ENCODE measurements at regions not wholly inside any gene's neighbourhood (a gene's known extent, or its start where the extent isn't known, plus 50 kb on each side); places are given as distances from the start of the nearest gene placed in this dataset.

DNA sequence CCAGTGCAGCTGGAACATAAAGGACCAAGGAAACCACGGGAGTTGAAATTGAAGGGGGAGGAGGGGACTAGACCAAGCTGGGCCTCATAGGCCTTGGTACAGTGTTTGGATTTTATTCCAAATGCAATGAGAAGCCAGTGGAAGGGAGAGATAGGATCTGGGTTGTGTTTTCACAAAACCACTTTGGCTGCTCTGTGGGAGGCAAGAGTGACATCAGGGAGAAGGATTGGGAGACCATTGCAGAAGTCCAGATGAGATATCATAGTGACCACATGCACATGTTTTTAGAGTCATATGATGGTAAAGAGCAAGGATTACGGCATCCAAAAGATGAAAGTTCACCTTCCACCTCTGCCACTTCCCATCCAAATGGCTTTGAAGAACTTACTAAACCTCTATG is 210.2 kb downstream of the PAX3 start:
- Histone ChIP-seq H3K36me3 (ENCODE audit: control insufficient read depth in 2 of 4, insufficient read depth in 4 of 4, low read length in 3 of 4) (no peaks in the 10 kb centered on the region), H2BK20ac (ENCODE audit: low read length) (no peak overlapping the region), H3K27ac (ENCODE audit: low read depth, low read length) (no peak overlapping the region), H3K14ac (ENCODE audit: insufficient read length) (no peak overlapping the region), H3K79me1 (ENCODE audit: low read depth, low read length) (no peaks in the 10 kb centered on the region), H3K9ac (replicated peaks in 1 of 4; ENCODE audit: extremely low read depth in 1 of 4, low read depth in 3 of 4, low read length in 3 of 4) (no peak overlapping the region), H3K9me3 (ENCODE audit: insufficient read depth in 2 of 2, low read depth in 1 of 2, low read length in 1 of 2) (no peaks in the 10 kb centered on the region), H3K4me3 (ENCODE audit: extremely low read depth in 1 of 4, insufficient read depth in 2 of 4, low read depth in 3 of 4, low read length in 4 of 4) (no peak overlapping the region), H3K18ac (ENCODE audit: extremely low read depth, low read length) (no peak overlapping the region), H4K91ac (replicated peaks; ENCODE audit: insufficient read length, low read length) (no peak overlapping the region), H2BK12ac (ENCODE audit: low read depth, low read length) (no peak overlapping the region), H4K20me1 (replicated peaks in 1 of 2; ENCODE audit: control insufficient read depth in 1 of 2, insufficient read depth in 2 of 2, low read length in 2 of 2) (no peaks in the 10 kb centered on the region), H3K4me2 (ENCODE audit: insufficient read depth in 1 of 2, low read depth in 2 of 2, low read length in 2 of 2) (no peak overlapping the region), H2BK5ac (ENCODE audit: low read depth, low read length) (no peak overlapping the region), H3K4me1 (replicated peaks in 1 of 4; ENCODE audit: control insufficient read depth in 3 of 4, insufficient read depth in 4 of 4, low read length in 3 of 4) (no peaks in the 10 kb centered on the region), H4K8ac (ENCODE audit: extremely low read depth, insufficient read depth, low read length) (no peak overlapping the region), H3K23ac (ENCODE audit: insufficient read length) (no peak overlapping the region), H3K79me2 (ENCODE audit: control insufficient read depth in 1 of 2, insufficient read depth in 2 of 2, low read length in 2 of 2) (no peaks in the 10 kb centered on the region), H2AFZ (ENCODE audit: low read length) (no peak overlapping the region), H3K4ac (replicated peaks; ENCODE audit: insufficient read length, low read depth, low read length) (no peak overlapping the region), H3K27me3 (replicated peaks in 1 of 4; ENCODE audit: control insufficient read depth in 3 of 4, extremely low read depth in 1 of 4, insufficient read depth in 3 of 4, low read length in 3 of 4) (no peaks in the 10 kb centered on the region), H3K23me2 (ENCODE audit: low read depth, low read length) (no peaks in the 10 kb centered on the region), H3K56ac (replicated peaks; ENCODE audit: insufficient read length, low read depth, low read length) (no peak overlapping the region), H2BK15ac (ENCODE audit: low read length) (no peak overlapping the region), H2AK5ac (ENCODE audit: low read depth, low read length) (no peak overlapping the region), H4K5ac (ENCODE audit: insufficient read length, low read depth, low read length) (no peak overlapping the region), H2BK120ac (replicated peaks; ENCODE audit: low read depth, low read length) (no peak overlapping the region)
- DNase-seq (ENCODE audit: low read depth in 1 of 2, low spot score in 2 of 2) (no peak), FAIRE-seq (no peak)
- POLR2A ChIA-PET (ENCODE audit: partially characterized antibody), result no interaction called here
- 86% methylated on average over 2 of the region's 2 CpGs; no CpG with 5 or more reads in 1 of the 2 experiments for WGBS, 2 experiments (ENCODE audit: extremely low coverage in 1 of 2, insufficient coverage in 1 of 2, insufficient read length in 1 of 2, insufficient replicate concordance in 2 of 2, low coverage in 1 of 2, low lambda C conversion rate in 2 of 2, missing lambda C conversion rate in 1 of 2)
- CTCF ChIA-PET (ENCODE audit: partially characterized antibody), result interaction anchor here (0.6 kb wide), 1 partner anchor 1496 kb away, joined by 3 read pairs; no protein-coding TSS in a partner anchor
- TF ChIP-seq, protein P1, sequence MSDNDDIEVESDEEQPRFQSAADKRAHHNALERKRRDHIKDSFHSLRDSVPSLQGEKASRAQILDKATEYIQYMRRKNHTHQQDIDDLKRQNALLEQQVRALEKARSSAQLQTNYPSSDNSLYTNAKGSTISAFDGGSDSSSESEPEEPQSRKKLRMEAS (IDR thresholded peaks at IDR 0.05), result no peak
- TF ChIP-seq TEAD4 (IDR thresholded peaks at IDR 0.05; ENCODE audit: low read depth, low read length) (no peak), SUZ12 (IDR thresholded peaks at IDR 0.05; ENCODE audit: low read length) (no peak), CBX5 (IDR thresholded peaks at IDR 0.05; ENCODE audit: low read depth, low read length) (no peak), SAP30 (IDR thresholded peaks at IDR 0.05; ENCODE audit: insufficient read depth, insufficient replicate concordance, low read length) (no peak), CHD2 (IDR thresholded peaks at IDR 0.05; ENCODE audit: low read length) (no peak), CBX8 (IDR thresholded peaks at IDR 0.05; ENCODE audit: borderline replicate concordance, low read depth, low read length) (no peak), TAF1 (IDR thresholded peaks at IDR 0.05; ENCODE audit: low read depth, low read length) (no peak), EP300 (IDR thresholded peaks at IDR 0.05; ENCODE audit: borderline replicate concordance in 1 of 2, low read depth in 2 of 2, low read length in 2 of 2) (no peak), CTBP2 (IDR thresholded peaks at IDR 0.05; ENCODE audit: borderline replicate concordance, insufficient read depth, insufficient read length, low read length) (no peak), KDM5A (IDR thresholded peaks at IDR 0.05; ENCODE audit: low read length) (no peak), ZNF274 (IDR thresholded peaks at IDR 0.05; ENCODE audit: borderline replicate concordance, extremely low read depth, low read length) (no peak), POLR2A (IDR thresholded peaks at IDR 0.05; ENCODE audit: control extremely low read depth in 1 of 2, low read depth in 2 of 2, low read length in 2 of 2) (no peak), BCL11A (IDR thresholded peaks at IDR 0.05; ENCODE audit: low read depth in 2 of 2, low read length in 2 of 2) (no peak), FOSL1 (IDR thresholded peaks at IDR 0.05; ENCODE audit: insufficient read depth, low read depth, low read length) (no peak), POU5F1 (IDR thresholded peaks at IDR 0.05; ENCODE audit: low read depth, low read length) (no peak)

Data from H1 (cell line).